ENCODE measurements at regions not wholly inside any gene's neighbourhood (a gene's known extent, or its start where the extent isn't known, plus 50 kb on each side); places are given as distances from the start of the nearest gene placed in this dataset.

- Histone ChIP-seq H3K36me3 (ENCODE audit: control insufficient read depth in 2 of 3, insufficient read depth in 3 of 3, low read length in 3 of 3) (no peaks in the 10 kb centered on the region), H3K4me1 (ENCODE audit: control insufficient read depth in 2 of 2, insufficient read depth in 2 of 2, low read length in 2 of 2) (no peaks in the 10 kb centered on the region), H3K27me3 (ENCODE audit: control insufficient read depth in 2 of 2, insufficient read depth in 2 of 2, low read length in 2 of 2) (no peaks in the 10 kb centered on the region), H3K9me3 (ENCODE audit: control insufficient read depth in 2 of 3, low read length in 3 of 3) (no peaks in the 10 kb centered on the region), H3K27ac (ENCODE audit: low read depth, low read length) (no peak overlapping the region), H3K4me3 (ENCODE audit: low read length) (no peak overlapping the region)
- DNase-seq (no peak), ATAC-seq (no peak)
- no peak overlapping the region for H3K4me3 Mint-ChIP-seq
- intact Hi-C loops (cut with micrococcal nuclease): no loop called here
- H3K27ac Mint-ChIP-seq: no peak overlapping the region
- H3K36me3 Mint-ChIP-seq: no peaks in the 10 kb centered on the region
- CTCF ChIA-PET: no interaction called here
- H3K27me3 Mint-ChIP-seq: peaks cover 0 to 5% (median 0%) of the 10 kb centered on the region in 5 donors
- peaks cover 0 to 5% (median 0%) of the 10 kb centered on the region in 11 donors for H3K9me3 Mint-ChIP-seq
- H3K4me1 Mint-ChIP-seq: peaks cover 0 to 19% (median 12%) of the 10 kb centered on the region in 7 donors
- POLR2A ChIA-PET: no interaction called here
Measured at GRCh38 chr15:67944010-67944641, 104.3 kb upstream of the RNU6-1 start.

DNA sequence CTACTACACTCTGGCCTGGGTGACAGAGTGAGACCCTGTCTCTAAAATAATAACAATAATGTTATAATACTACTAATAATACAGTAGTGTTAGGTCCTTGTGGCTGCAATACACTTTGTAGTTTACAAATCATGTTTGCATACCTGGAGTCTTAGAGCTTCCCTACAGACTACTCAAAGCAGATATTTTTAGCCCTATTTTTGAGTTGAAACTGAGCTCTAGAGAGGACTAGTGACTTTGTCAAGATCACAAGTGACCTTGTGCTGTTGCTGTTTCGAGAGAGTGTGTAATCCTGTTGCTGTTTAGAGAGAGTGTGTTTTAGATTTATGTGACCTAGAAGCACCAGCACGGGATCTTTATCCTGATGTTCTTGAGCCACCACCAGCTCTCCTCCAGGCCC is 105.3 kb upstream of the RNU6-1 start:
- ChIA-PET POLR2A (no interaction called here), CTCF (no interaction called here)
- Mint-ChIP-seq H3K4me1 (peaks cover 0 to 19% (median 12%) of the 10 kb centered on the region in 7 donors), H3K27ac (no peak overlapping the region), H3K9me3 (peaks cover 0 to 5% (median 0%) of the 10 kb centered on the region in 11 donors), H3K36me3 (no peaks in the 10 kb centered on the region), H3K4me3 (no peak overlapping the region), H3K27me3 (peaks cover 0 to 5% (median 0%) of the 10 kb centered on the region in 5 donors)
- ATAC-seq (no peak), DNase-seq (no peak)
- H3K4me3 ChIP-seq (ENCODE audit: low read length): no peak overlapping the region
- H3K27me3 ChIP-seq (ENCODE audit: control insufficient read depth in 2 of 2, insufficient read depth in 2 of 2, low read length in 2 of 2): no peaks in the 10 kb centered on the region
- intact Hi-C loops (cut with micrococcal nuclease): no loop called here
- no peak overlapping the region for H3K27ac ChIP-seq (ENCODE audit: low read depth, low read length)
- no peaks in the 10 kb centered on the region for H3K36me3 ChIP-seq (ENCODE audit: control insufficient read depth in 2 of 3, insufficient read depth in 3 of 3, low read length in 3 of 3)
- H3K4me1 ChIP-seq (ENCODE audit: control insufficient read depth in 2 of 2, insufficient read depth in 2 of 2, low read length in 2 of 2): no peaks in the 10 kb centered on the region
- no peaks in the 10 kb centered on the region for H3K9me3 ChIP-seq (ENCODE audit: control insufficient read depth in 2 of 3, low read length in 3 of 3)

DNA sequence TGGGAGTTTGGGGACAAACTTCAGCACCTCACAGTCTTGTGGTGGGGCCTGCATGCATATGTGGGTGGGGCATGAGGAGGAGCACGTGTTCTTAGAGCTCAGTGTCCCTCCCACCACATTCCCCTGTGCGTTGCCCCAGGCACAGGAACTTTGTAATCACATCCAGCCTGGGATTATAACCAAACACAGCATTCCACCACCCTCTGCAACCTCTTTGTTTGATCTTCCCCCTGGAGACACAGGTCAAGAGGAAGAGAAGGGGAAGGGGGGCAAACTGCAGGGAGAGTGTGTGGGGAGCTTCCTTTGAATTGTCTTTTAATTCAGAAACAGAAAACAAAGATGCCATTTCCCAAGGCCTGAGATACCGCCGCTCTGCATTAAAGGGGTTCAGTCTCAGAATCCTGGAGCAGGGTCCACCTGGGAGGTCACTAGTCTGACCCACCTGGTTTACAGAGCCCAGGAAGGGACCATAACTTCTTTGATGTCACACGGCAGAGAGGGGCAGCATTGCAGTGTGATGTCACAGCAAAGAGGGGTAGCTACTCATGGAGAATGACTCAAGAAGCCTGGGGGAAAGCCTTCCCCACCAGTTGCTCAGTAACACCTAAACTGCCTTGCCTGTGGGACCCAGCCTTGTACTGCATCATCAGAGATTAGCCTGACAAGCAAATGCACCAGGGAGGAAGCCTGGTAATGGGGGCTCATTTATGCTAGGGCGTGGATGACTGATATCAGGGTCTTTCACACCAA is 106.3 kb upstream of the RNU6-1 start:
- CTCF ChIA-PET: no interaction called here
- peaks cover 0 to 5% (median 3%) of the 10 kb centered on the region in 5 donors for H3K27me3 Mint-ChIP-seq
- intact Hi-C loops (cut with micrococcal nuclease): no loop called here
- Histone ChIP-seq H3K27me3 (ENCODE audit: control insufficient read depth in 2 of 2, insufficient read depth in 2 of 2, low read length in 2 of 2) (no peaks in the 10 kb centered on the region), H3K27ac (ENCODE audit: low read depth, low read length) (no peak overlapping the region), H3K4me3 (ENCODE audit: low read length) (no peak overlapping the region), H3K9me3 (ENCODE audit: control insufficient read depth in 2 of 3, low read length in 3 of 3) (no peaks in the 10 kb centered on the region), H3K4me1 (ENCODE audit: control insufficient read depth in 2 of 2, insufficient read depth in 2 of 2, low read length in 2 of 2) (no peaks in the 10 kb centered on the region), H3K36me3 (ENCODE audit: control insufficient read depth in 2 of 3, insufficient read depth in 3 of 3, low read length in 3 of 3) (no peaks in the 10 kb centered on the region)
- peak overlapping the region in 6 of 9 donors; percentile 15 to 64 (median 38) for H3K27ac Mint-ChIP-seq
- peaks cover 0 to 19% (median 12%) of the 10 kb centered on the region in 7 donors for H3K4me1 Mint-ChIP-seq
- DNase-seq (no peak), ATAC-seq (no peak)
- POLR2A ChIA-PET: no interaction called here
- no peaks in the 10 kb centered on the region for H3K36me3 Mint-ChIP-seq
- H3K9me3 Mint-ChIP-seq: peaks cover 0 to 8% (median 0%) of the 10 kb centered on the region in 11 donors
- H3K4me3 Mint-ChIP-seq: peak overlapping the region in 7 of 10 donors; percentile 10 to 66 (median 55)

DNA sequence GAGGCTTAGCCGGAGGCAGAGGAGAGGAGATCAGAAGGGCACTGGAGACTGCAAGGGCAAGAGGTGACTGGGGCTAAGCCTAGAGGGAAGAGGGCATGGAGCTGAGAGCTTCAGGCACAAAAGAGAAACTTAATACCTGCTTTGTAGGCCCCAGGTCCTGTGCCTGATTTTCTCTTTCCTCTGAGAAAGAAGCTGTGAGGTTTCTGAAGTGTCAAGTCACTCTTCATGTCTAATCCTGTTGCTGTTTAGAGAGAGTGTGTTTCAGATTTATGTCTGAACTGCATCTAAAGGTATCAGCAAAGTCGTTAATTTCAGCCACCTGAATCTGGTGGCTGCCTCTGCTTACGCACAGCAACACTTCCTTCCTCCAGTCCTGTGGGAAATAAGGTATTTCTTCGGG is 106.9 kb upstream of the RNU6-1 start:
- peak overlapping the region in 7 of 10 donors; percentile 10 to 66 (median 55) for H3K4me3 Mint-ChIP-seq
- Histone ChIP-seq H3K36me3 (ENCODE audit: control insufficient read depth in 2 of 3, insufficient read depth in 3 of 3, low read length in 3 of 3) (no peaks in the 10 kb centered on the region), H3K27me3 (ENCODE audit: control insufficient read depth in 2 of 2, insufficient read depth in 2 of 2, low read length in 2 of 2) (no peaks in the 10 kb centered on the region), H3K9me3 (ENCODE audit: control insufficient read depth in 2 of 3, low read length in 3 of 3) (no peaks in the 10 kb centered on the region), H3K4me3 (ENCODE audit: low read length) (no peak overlapping the region), H3K27ac (ENCODE audit: low read depth, low read length) (no peak overlapping the region), H3K4me1 (ENCODE audit: control insufficient read depth in 2 of 2, insufficient read depth in 2 of 2, low read length in 2 of 2) (no peaks in the 10 kb centered on the region)
- peaks cover 0 to 5% (median 3%) of the 10 kb centered on the region in 5 donors for H3K27me3 Mint-ChIP-seq
- peaks cover 0 to 8% (median 0%) of the 10 kb centered on the region in 11 donors for H3K9me3 Mint-ChIP-seq
- H3K4me1 Mint-ChIP-seq: peaks cover 0 to 19% (median 12%) of the 10 kb centered on the region in 7 donors
- POLR2A ChIA-PET: no interaction called here
- DNase-seq: peak in 2 of 9 donors; percentile 2
- intact Hi-C loops (cut with micrococcal nuclease): no loop called here
- no peak for ATAC-seq
- peak overlapping the region in 7 of 9 donors; percentile 9 to 64 (median 37) for H3K27ac Mint-ChIP-seq
- CTCF ChIA-PET: interaction anchor here (0.6 kb wide), 1 partner anchor 404 kb away, joined by 3 read pairs; the partner anchor contains the start of gene MAP2K5
- H3K36me3 Mint-ChIP-seq: no peaks in the 10 kb centered on the region

GRCh38 chr15:67947254-67948039 is 106.7 kb upstream of the PIAS1 start:
- ATAC-seq: no peak
- Mint-ChIP-seq H3K27me3 (peaks cover 0 to 6% (median 4%) of the 10 kb centered on the region in 5 donors), H3K4me3 (peak overlapping the region in 1 of 10 donors; percentile 55), H3K36me3 (no peaks in the 10 kb centered on the region), H3K9me3 (peaks cover 0 to 8% (median 0%) of the 10 kb centered on the region in 11 donors), H3K27ac (peak overlapping the region in 2 of 9 donors; percentile 5 to 64), H3K4me1 (peaks cover 0 to 19% (median 12%) of the 10 kb centered on the region in 7 donors)
- H3K36me3 ChIP-seq (ENCODE audit: control insufficient read depth in 2 of 3, insufficient read depth in 3 of 3, low read length in 3 of 3): no peaks in the 10 kb centered on the region
- no peak overlapping the region for H3K27ac ChIP-seq (ENCODE audit: low read depth, low read length)
- no peak overlapping the region for H3K4me3 ChIP-seq (ENCODE audit: low read length)
- CTCF ChIA-PET: interaction anchor here (0.6 kb wide), 1 partner anchor 405 kb away, joined by 3 read pairs; the partner anchor contains the start of gene MAP2K5
- H3K27me3 ChIP-seq (ENCODE audit: control insufficient read depth in 2 of 2, insufficient read depth in 2 of 2, low read length in 2 of 2): no peaks in the 10 kb centered on the region
- no peaks in the 10 kb centered on the region for H3K9me3 ChIP-seq (ENCODE audit: control insufficient read depth in 2 of 3, low read length in 3 of 3)
- intact Hi-C loops (cut with micrococcal nuclease): no loop called here
- POLR2A ChIA-PET: no interaction called here
- no peak for DNase-seq
- H3K4me1 ChIP-seq (ENCODE audit: control insufficient read depth in 2 of 2, insufficient read depth in 2 of 2, low read length in 2 of 2): no peaks in the 10 kb centered on the region

- Mint-ChIP-seq H3K4me1 (peaks cover 0 to 19% (median 12%) of the 10 kb centered on the region in 7 donors), H3K27ac (no peak overlapping the region), H3K4me3 (no peak overlapping the region), H3K9me3 (peaks cover 0 to 8% (median 0%) of the 10 kb centered on the region in 11 donors), H3K27me3 (peaks cover 0 to 6% (median 4%) of the 10 kb centered on the region in 5 donors), H3K36me3 (no peaks in the 10 kb centered on the region)
- no peaks in the 10 kb centered on the region for H3K36me3 ChIP-seq (ENCODE audit: control insufficient read depth in 2 of 3, insufficient read depth in 3 of 3, low read length in 3 of 3)
- ChIA-PET CTCF (no interaction called here), POLR2A (no interaction called here)
- H3K27me3 ChIP-seq (ENCODE audit: control insufficient read depth in 2 of 2, insufficient read depth in 2 of 2, low read length in 2 of 2): no peaks in the 10 kb centered on the region
- intact Hi-C loops (cut with micrococcal nuclease): no loop called here
- H3K4me3 ChIP-seq (ENCODE audit: low read length): no peak overlapping the region
- ATAC-seq (no peak), DNase-seq (no peak)
- no peaks in the 10 kb centered on the region for H3K4me1 ChIP-seq (ENCODE audit: control insufficient read depth in 2 of 2, insufficient read depth in 2 of 2, low read length in 2 of 2)
- H3K27ac ChIP-seq (ENCODE audit: low read depth, low read length): no peak overlapping the region
- H3K9me3 ChIP-seq (ENCODE audit: control insufficient read depth in 2 of 3, low read length in 3 of 3): no peaks in the 10 kb centered on the region
Measured at GRCh38 chr15:67948215-67948614, 105.9 kb upstream of the PIAS1 start.
